Fibroblast of peridontal ligament (primary cell): ENCODE measurements at regions not wholly inside any gene's neighbourhood (a gene's known extent, or its start where the extent isn't known, plus 50 kb on each side); places are given as distances from the start of the nearest gene placed in this dataset.

Source experiments
- DNase-seq: peaks from one replicate; pipeline ENCODE4 v3.0.0-alpha.2; 2010; ENCODE audit errors: extremely low read depth

GRCh38 chr6:109315341-109316110 is 66.7 kb downstream of the CD164 start:
- peak; percentile 15 for DNase-seq

DNA sequence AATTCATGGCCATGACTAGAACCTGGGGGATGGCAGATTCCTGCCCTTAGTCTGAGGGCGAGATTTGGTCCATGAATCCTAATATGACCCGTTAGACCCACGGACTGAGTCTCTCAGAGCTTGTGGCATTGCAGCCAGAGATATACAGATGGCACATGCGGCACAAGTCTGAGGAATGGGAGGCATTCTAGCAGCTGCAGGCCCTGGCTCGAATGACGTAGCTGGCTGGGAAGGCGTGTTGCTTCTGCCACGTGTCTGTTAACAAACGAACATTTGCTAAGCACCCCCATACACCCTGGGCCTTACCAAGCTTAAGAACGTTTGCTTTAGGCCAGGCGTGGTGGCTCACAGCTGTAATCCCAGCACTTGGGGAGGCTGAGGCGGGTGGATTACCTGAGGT is 68.0 kb downstream of the CD164 start:
- DNase-seq: no peak

DNA sequence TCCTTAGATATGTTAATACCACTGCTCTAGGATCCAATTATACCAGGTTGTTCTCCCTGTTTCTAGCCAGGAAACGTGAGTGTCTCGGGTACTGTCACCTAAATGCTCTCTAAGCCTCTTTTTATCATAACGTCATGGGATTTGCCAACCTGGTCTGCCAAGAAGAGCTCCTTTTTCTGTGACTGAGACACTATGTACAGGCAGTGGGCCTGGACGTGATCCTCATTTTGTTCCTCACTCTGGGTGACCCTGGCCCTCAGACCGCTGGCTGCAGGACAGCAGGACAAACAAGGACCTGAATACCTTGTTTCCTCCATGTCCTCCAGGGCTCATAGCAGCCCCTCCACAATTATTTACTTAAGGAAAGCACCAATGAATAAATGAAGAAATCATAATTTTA is 69.1 kb downstream of the CD164 start:
- DNase-seq: no peak

DNA sequence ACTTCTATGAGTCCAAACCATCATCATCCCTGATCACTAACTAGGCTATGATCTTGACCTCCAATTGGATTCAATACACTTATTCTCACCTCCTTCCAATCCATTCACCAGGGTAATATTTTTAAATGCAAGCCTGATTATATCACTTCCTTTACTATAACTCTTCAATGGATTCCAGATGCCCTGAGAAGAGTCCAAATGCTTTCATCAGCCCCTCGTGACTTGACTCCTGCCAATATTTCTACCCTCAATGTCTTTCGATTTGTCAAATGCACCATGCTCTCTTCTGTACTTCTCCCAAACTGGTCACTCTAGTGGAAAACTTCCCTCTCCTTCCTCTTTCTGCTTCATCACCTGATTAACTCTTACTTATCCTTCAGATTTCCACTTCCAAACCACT is 70.8 kb downstream of the CD164 start:
- peak; percentile 86 for DNase-seq

DNA sequence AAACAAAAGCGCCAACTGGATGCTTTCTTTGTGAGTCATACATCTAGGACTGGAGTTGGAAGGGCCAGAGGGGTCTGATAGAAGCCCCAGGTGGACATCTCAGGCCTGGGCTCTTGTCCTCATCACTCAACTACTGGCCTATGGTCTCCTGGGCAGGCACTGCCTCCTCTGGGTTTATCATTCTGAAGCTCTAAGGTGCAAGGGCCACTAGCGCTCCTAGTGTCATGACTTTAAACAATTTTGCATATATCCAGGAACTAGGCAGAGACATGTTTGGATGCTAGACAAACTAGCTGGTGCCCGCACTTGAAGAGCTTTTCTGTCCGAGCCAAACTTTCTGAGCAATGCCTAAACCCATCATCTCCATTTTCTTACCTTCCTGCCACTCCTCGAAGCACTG is 72.3 kb downstream of the CD164 start:
- DNase-seq: no peak

DNA sequence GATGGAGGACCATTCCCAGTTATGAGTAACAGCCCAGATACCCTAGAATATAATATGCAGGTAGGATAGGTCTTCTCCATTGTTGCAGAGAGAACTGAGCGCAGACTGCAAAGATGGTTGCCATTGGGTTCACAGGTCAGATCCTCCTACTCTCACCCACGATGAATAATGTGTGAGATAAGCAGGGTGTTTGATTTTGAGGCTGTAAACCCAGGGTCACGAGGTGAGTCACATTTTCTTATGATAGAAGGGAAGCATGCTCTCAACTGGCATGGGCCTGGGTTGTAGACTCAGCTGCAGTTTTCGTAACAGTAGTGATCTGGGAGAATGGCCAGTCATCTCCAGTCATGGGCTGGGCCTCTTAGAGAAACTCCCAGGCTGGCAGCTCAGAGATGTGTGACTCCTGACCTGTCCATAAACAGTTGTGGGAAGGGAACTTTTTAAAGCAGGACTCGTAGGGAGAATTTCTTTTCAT is 74.2 kb downstream of the CD164 start:
- DNase-seq: peak; percentile 97

GRCh38 chr6:109306733-109307132 is 75.5 kb downstream of the CD164 start:
- DNase-seq: no peak

- no peak for DNase-seq
Measured at GRCh38 chr6:109305028-109305427, 77.2 kb downstream of the CD164 start.

- DNase-seq: no peak
Measured at GRCh38 chr6:109304284-109305015, 77.8 kb downstream of the CD164 start.

DNA sequence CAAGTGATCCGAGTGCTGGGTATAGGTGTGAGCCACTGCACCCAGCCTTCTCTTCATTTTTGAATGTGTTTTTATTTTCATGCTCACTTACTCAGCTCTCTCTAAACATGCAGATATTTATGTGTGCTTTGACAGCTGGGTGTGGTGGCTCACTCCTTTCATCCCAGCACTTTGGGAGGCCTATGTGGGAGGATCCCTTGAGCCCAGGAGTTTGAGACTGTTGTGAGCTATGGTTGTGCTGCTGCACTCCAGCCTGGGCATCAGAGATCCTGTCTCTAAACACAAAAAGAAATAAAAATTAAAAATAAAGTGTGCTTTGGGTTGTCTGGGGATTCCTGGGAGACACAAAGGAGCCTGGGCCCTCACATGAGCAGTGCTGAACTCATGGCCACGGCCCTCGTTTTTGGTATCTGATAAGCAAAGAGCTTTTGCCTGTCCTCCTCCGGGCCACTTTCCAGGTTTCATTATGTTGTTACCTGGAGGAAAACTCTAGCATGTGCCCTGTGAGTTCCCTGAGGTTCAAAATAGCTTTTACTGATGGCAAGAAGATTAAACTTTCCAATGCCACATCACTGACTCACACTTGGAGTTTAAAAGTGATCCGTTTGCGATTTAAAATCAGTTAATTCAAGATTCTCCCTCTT is 78.5 kb downstream of the CD164 start:
- DNase-seq: no peak

DNA sequence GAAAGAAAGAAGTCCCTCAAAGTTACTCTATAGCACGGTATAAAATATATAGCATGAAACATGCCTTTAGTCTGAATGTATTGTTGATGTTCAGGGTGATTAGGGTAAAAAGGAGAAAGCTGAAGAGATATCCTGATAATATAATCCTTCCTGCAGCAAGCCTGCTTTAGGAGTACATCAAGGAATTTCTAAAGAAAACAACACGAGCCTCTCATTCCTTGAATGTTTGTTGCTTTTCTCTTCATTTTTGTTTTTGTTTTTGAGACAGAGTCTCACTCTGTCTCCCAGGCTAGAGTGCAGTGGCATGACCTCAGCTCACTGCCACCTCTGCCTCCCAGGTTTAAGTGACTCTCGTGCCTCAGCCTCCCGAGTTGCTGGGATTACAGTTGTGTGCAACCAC is 79.1 kb downstream of the CD164 start:
- no peak for DNase-seq

DNA sequence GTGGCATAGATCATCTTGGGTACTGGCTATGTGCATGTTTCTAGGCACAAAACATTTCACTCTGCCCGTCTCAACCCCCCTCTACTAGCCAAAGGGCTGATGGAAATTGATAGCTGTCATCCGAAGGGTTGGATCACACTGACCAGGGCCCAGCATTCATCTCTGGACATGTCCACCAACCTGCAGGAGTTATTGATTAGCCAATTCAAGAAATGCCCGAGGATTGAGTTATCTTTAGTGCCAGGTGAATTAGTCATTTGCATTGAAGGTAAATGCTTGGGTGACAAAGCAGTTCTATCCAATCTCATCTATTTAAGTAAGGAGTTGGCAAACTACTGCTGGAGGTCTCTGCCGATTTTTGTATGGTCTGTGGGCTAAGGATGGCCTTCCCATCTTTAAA is 80.1 kb downstream of the CD164 start:
- no peak for DNase-seq

DNA sequence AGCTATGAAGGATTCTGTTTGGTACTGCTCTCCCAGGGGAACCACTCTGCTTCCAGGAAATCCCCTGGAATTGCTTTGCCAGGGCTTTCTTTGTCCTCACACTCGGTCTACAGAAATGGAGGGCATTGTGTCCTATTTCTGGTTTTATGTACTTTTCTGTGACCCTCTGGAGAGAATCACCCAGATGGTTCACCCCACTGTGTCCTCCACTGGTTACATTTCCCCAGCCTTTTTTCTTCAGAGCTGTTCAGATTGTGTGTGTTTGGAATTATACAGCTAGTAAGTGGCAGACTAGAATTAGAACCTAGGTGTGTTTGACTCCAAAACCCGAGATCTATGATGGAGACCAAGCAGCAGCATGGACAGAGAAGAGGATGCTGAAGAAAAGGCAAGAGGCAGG is 80.8 kb downstream of the CD164 start:
- DNase-seq: no peak

DNA sequence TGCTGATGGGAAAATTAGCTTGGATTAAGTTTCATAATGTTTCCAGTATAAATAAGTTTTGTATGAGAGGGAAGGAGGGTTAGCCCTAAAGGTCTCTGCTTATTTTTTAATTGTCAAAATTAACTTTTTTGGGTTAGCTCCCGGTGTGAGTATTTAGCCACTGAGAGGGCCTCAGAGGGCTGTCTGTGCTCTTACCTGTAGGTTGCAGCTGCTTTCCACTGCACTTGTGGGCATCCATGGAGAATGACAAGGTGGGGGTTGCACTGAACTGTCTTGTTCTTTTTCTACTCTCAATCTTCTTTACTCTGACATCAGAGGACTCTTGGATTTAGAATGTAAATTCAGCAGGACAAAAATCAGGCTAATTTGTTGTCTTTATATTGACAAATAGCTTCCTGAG is 81.4 kb downstream of the CD164 start:
- no peak for DNase-seq

DNA sequence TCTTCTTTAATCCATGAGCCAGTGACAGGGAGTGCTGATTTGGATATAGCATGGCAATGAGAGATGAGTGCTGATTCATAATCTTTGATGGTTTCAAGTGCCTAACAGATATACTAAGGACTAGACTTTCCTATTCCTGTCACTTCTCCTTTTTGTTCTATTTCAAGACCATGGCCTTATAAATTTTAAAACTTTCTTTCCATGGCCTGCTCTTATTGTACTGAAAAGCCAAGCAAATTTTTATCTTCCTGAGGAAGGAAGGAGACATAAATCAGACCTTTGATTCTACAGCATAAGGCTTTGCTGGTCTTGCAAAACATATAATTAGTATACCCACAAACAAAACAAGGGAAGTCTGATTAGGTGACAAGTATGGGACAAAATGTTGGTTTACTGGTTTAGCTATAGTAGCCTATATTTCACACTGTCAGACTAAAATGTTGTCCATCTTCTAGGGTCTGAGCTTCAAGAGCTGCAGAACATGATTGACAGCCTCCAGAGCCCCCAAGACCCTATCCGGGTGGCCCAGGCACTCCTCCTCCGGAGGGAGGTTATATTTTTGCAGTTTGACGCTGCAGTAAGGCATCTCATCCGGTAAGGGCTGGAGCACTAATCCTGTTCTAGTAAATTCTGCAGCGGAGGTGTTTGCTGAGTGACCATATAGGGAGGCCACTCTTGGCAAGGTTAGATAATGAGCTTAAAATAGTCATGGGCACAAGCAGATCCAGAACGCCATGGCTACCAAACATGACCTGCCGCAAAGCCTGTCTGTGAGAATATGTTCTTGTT is 82.3 kb downstream of the CD164 start:
- DNase-seq: no peak

- no peak for DNase-seq
Measured at GRCh38 chr6:109299265-109299607, 83.0 kb downstream of the CD164 start.

DNA sequence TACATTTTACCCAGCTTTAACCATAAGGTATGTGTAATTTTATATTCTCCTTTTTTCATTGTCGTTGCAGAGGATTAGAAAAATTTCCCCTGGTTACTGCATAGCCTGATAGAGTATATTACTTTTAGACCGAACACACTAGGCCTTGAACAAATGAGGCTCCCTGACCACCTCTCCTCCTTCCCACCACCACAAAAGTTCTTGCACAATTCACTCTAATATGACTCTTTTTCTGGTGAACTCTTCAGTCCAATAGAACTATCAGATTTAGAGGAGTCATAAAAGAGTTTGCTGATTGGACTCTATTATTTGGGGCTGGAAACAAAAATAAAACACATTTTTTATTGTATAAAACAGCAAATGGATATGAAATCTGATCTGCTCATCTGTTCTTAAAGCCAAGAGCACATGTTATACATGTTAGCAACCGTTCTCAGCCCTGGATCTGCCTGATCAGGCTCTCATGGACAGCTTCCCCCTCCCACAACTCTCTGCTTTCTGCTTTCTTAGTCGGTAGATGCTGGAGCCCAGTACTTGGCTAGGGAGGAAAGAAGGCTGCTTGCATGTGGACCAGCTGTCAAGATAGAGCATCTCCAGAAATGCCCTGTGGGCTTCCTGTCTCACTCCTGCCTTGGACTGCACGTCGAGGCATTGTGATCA is 83.5 kb downstream of the CD164 start:
- DNase-seq: no peak

DNA sequence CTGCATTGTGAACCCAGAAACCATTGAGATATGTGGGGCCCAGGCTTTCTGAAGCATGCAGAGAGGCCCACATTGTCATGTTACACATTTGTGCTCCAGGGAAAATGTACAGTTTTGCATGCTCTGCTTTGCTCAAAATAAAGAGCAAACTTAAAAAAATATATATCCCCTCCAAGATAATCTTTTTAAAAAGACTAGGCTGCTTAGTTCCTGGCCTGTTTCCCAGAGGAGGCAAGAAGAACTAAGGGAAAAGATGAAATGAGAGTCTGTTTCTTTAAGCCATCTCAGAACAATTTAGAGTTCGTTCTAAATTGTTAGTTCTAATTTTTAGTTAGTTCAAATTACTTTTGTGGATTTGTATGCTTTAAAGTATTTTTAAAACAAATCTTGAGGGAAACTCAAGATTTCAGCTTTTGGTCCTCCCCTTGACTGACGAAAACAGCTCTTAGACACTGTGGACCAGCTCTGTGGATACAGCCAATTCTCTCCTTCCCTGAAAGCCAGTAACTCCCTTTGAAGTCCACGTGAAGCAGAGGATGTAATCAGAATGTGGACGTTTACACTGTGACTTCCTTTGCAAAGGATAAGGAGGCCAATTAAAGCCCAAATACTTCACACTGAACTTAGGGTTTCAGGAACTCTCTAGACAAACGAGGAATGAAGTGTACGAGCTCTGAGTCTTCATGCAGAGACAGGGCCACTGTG is 84.7 kb downstream of the CD164 start:
- peak; percentile 9 for DNase-seq

- no peak for DNase-seq
Measured at GRCh38 chr6:109296971-109297372, 85.3 kb downstream of the CD164 start.

DNA sequence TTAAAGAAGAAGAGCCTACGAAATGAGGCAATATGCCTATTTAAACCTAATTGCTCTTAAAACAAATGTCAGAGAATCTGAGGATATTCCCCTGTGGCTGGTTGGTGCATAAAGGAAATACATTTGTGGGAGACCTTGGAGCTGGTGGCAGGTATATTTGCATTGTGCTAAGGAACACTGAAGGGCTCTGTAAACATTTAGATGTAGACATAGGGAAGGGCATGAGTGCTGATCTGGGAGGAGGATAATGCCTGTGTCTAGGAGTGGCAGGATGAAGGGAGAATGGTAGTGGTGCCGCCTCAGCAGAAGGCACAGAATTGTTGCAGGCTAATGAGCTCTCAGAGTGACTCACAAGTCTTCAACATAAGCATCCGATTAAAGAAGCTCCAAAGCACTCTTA is 85.8 kb downstream of the CD164 start:
- DNase-seq: peak; percentile 10

GRCh38 chr6:109295774-109296156 is 86.5 kb downstream of the CD164 start:
- DNase-seq: no peak
